Bronchial epithelial cell (primary cell): ENCODE measurements at regions not wholly inside any gene's neighbourhood (a gene's known extent, or its start where the extent isn't known, plus 50 kb on each side); places are given as distances from the start of the nearest gene placed in this dataset.

ENCODE experiments used
- DNase-seq: peaks from one replicate; pipeline ENCODE4 v3.0.0-alpha.2; 2010; ENCODE audit warnings: low read depth
- FAIRE-seq: peaks from 2 replicates; lab custom pipeline; 2011; peaks lifted over from hg19 to GRCh38; lab: Jason Lieb, UNC
- H3K27me3 ChIP-seq: 2 replicates; pipeline ENCODE4 v1.5.1; 2011; ENCODE audit warnings: low read length; ENCODE audit not compliant: control insufficient read depth, insufficient read depth
- H3K36me3 ChIP-seq: 2 replicates; pipeline ENCODE4 v1.5.1; 2011; ENCODE audit warnings: low read length; ENCODE audit not compliant: control insufficient read depth, insufficient read depth
- H3K4me3 ChIP-seq: 2 replicates; pipeline ENCODE4 v1.5.1; 2011; ENCODE audit warnings: mild to moderate bottlenecking, low read depth, low read length, control low read depth
- CTCF ChIP-seq: IDR thresholded peaks from 2 replicates; pipeline ENCODE4 v1.5.1; 2011; ENCODE audit warnings: mild to moderate bottlenecking, moderate library complexity, low read length, control low read depth, inconsistent platforms; ENCODE audit not compliant: insufficient read depth, severe bottlenecking

- H3K36me3 ChIP-seq, result no peaks in the 10 kb centered on the region
- DNase-seq, result no peak
- no peak overlapping the region for H3K4me3 ChIP-seq
- no peak for TF ChIP-seq CTCF
- no peak for FAIRE-seq
- no peaks in the 10 kb centered on the region for H3K27me3 ChIP-seq
Observed at GRCh38 chr19:31678421-31678820, 329.2 kb upstream of the TSHZ3 start.

- H3K27me3 ChIP-seq, result no peaks in the 10 kb centered on the region
- no peaks in the 10 kb centered on the region for H3K36me3 ChIP-seq
- TF ChIP-seq CTCF, result no peak
- DNase-seq (no peak), FAIRE-seq (no peak)
- no peak overlapping the region for H3K4me3 ChIP-seq
Observed at GRCh38 chr19:31681121-31681520, 331.9 kb upstream of the TSHZ3 start.

- Histone ChIP-seq H3K36me3 (no peaks in the 10 kb centered on the region), H3K4me3 (no peak overlapping the region), H3K27me3 (no peaks in the 10 kb centered on the region)
- FAIRE-seq (no peak), DNase-seq (no peak)
- no peak for TF ChIP-seq CTCF
Observed at GRCh38 chr19:31693131-31693932, 344.1 kb upstream of the TSHZ3 start.

GRCh38 chr19:31693933-31694269, 344.7 kb upstream of the TSHZ3 start:
- DNase-seq, result no peak
- Histone ChIP-seq H3K27me3 (no peaks in the 10 kb centered on the region), H3K36me3 (no peaks in the 10 kb centered on the region), H3K4me3 (no peak overlapping the region)
- no peak for FAIRE-seq
- no peak for TF ChIP-seq CTCF

GRCh38 chr19:31694761-31695160, 345.5 kb upstream of the TSHZ3 start:
- Histone ChIP-seq H3K4me3 (no peak overlapping the region), H3K36me3 (no peaks in the 10 kb centered on the region), H3K27me3 (no peaks in the 10 kb centered on the region)
- peak; percentile 18 for FAIRE-seq
- TF ChIP-seq CTCF, result no peak
- DNase-seq, result no peak

GRCh38 chr19:31699421-31699820, 350.2 kb upstream of the TSHZ3 start:
- DNase-seq, result no peak
- Histone ChIP-seq H3K36me3 (no peaks in the 10 kb centered on the region), H3K4me3 (no peak overlapping the region), H3K27me3 (no peaks in the 10 kb centered on the region)
- FAIRE-seq, result no peak
- no peak for TF ChIP-seq CTCF
